ENCODE measurements at regions not wholly inside any gene's neighbourhood (a gene's known extent, or its start where the extent isn't known, plus 50 kb on each side); places are given as distances from the start of the nearest gene placed in this dataset.

DNA sequence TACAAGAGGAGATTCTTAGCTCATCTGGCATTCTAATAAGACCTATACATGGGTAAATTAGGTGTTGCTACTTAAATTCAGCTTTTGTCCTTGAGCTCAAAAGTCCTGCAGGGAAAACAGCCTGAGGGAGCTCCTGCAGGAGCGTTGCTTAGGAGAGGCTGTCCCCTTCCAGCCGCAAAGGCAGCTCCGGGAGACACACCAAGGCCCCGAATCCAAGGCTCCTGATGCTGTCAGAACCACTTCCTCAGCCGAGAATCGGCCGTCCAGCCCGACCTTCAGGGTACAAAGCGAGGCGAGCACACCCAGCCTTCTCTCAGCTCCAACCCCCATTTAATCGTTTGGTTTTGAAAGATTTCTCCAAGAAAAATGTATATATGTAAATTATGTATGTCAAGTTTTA lies 87.0 kb downstream of the DACT2 start:
- no peak overlapping the region for H3K9ac ChIP-seq (ENCODE audit: low read length)
- DNase-seq, result peak; percentile 18
- H3K27ac ChIP-seq (ENCODE audit: low read depth, low read length), result no peak overlapping the region
- no peak overlapping the region for H3K4me2 ChIP-seq (ENCODE audit: low read length)
- H3K56ac ChIP-seq (ENCODE audit: low read length), result no peak overlapping the region
- no peak overlapping the region for H3K23ac ChIP-seq (ENCODE audit: low read length)
- H2BK15ac ChIP-seq (replicated peaks; ENCODE audit: low read depth), result no peak overlapping the region
- WGBS (ENCODE audit: extremely low coverage, insufficient coverage, low lambda C conversion rate), result no CpG with 5 or more reads among the region's 11 CpGs
- H3K4me1 ChIP-seq (ENCODE audit: control insufficient read depth, low read depth, low read length), result no peaks in the 10 kb centered on the region
- H3K79me1 ChIP-seq (ENCODE audit: low read length), result no peaks in the 10 kb centered on the region
- H2BK120ac ChIP-seq (ENCODE audit: low read depth, low read length), result no peak overlapping the region
- H3K79me2 ChIP-seq (ENCODE audit: control insufficient read depth, insufficient read depth, low read length), result no peaks in the 10 kb centered on the region
- no peak overlapping the region for H2AK5ac ChIP-seq (ENCODE audit: low read length)
- no peaks in the 10 kb centered on the region for H3K27me3 ChIP-seq (ENCODE audit: insufficient read depth, low read length, poor library complexity)
- no peak overlapping the region for H4K8ac ChIP-seq (ENCODE audit: low read depth, low read length)
- no peak overlapping the region for H2BK5ac ChIP-seq (ENCODE audit: low read length)
- H3K4me3 ChIP-seq (ENCODE audit: low read length), result no peak overlapping the region
- no peak overlapping the region for H4K5ac ChIP-seq (ENCODE audit: low read length)
- no peaks in the 10 kb centered on the region for H3K36me3 ChIP-seq (ENCODE audit: control insufficient read depth, insufficient read depth, low read length)
- H3K4ac ChIP-seq (ENCODE audit: low read depth, low read length), result no peak overlapping the region
- no peak overlapping the region for H3K18ac ChIP-seq (ENCODE audit: low read length)

DNA sequence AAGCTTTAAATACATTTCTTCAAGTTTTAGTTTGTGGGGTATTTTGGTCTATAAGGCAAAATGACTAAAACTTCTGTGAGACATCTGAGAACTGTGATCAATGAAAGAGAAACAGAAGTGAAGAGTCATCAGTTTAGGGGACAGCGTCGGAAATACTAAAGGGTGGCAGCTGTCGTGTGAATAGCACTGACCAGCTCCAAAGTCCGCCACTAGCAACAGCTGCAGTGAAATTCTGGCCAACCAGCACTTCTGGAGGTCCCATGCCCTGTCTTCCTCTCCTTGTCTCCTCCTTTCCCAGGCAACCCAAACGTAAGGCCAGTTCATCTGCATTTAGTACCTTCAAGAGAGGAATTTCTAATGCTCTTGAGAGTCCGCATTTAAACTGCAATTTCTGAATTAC lies 87.5 kb downstream of the DACT2 start:
- Histone ChIP-seq H3K27me3 (ENCODE audit: insufficient read depth, low read length, poor library complexity) (no peaks in the 10 kb centered on the region), H2AK5ac (ENCODE audit: low read length) (no peak overlapping the region), H3K23ac (ENCODE audit: low read length) (no peak overlapping the region), H3K4me3 (ENCODE audit: low read length) (no peak overlapping the region), H3K79me2 (ENCODE audit: control insufficient read depth, insufficient read depth, low read length) (no peaks in the 10 kb centered on the region), H3K56ac (ENCODE audit: low read length) (no peak overlapping the region), H4K8ac (ENCODE audit: low read depth, low read length) (no peak overlapping the region), H2BK15ac (replicated peaks; ENCODE audit: low read depth) (no peak overlapping the region), H3K4ac (ENCODE audit: low read depth, low read length) (no peak overlapping the region), H3K4me2 (ENCODE audit: low read length) (no peak overlapping the region), H2BK5ac (ENCODE audit: low read length) (no peak overlapping the region), H3K4me1 (ENCODE audit: control insufficient read depth, low read depth, low read length) (no peaks in the 10 kb centered on the region), H3K9ac (ENCODE audit: low read length) (no peak overlapping the region), H3K18ac (ENCODE audit: low read length) (no peak overlapping the region), H3K27ac (ENCODE audit: low read depth, low read length) (no peak overlapping the region), H3K79me1 (ENCODE audit: low read length) (no peaks in the 10 kb centered on the region), H3K36me3 (ENCODE audit: control insufficient read depth, insufficient read depth, low read length) (no peaks in the 10 kb centered on the region), H4K5ac (ENCODE audit: low read length) (no peak overlapping the region), H2BK120ac (ENCODE audit: low read depth, low read length) (no peak overlapping the region)
- WGBS (ENCODE audit: extremely low coverage, insufficient coverage, low lambda C conversion rate), result no CpG with 5 or more reads among the region's 6 CpGs
- DNase-seq, result peak; percentile 13

DNA sequence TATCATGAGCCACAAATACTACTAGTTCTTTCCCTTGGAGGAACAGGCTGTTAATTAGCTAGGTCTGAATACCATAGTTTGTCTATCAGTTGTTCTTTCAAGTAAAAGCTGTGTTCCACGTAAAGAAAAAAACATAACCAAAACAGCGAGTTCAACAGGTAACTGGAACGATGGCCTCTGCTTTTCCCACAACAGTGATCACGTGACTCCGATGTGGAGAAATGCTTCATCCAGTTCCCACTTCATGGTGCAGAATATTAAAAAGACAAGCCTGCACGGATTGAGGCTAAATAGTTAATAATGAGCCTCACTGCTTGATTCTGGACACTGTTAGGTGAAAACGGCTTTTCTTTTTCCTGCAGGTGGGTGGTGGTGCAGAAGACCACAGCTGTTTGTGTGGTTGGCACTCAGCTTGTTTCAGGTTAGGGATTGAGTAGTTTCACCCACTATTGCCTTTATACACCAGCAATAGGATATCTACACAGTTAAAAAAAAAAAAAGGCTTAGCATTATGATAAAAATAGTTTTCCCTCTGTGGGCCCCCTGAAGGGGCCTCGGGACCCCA lies 88.1 kb downstream of the DACT2 start:
- Histone ChIP-seq H2BK120ac (ENCODE audit: low read depth, low read length) (no peak overlapping the region), H3K27me3 (ENCODE audit: insufficient read depth, low read length, poor library complexity) (no peaks in the 10 kb centered on the region), H2BK5ac (ENCODE audit: low read length) (no peak overlapping the region), H2BK15ac (replicated peaks; ENCODE audit: low read depth) (no peak overlapping the region), H3K18ac (ENCODE audit: low read length) (no peak overlapping the region), H3K79me2 (ENCODE audit: control insufficient read depth, insufficient read depth, low read length) (no peaks in the 10 kb centered on the region), H3K4me1 (ENCODE audit: control insufficient read depth, low read depth, low read length) (no peaks in the 10 kb centered on the region), H4K8ac (ENCODE audit: low read depth, low read length) (no peak overlapping the region), H3K36me3 (ENCODE audit: control insufficient read depth, insufficient read depth, low read length) (no peaks in the 10 kb centered on the region), H3K9ac (ENCODE audit: low read length) (no peak overlapping the region), H2AK5ac (ENCODE audit: low read length) (no peak overlapping the region), H3K79me1 (ENCODE audit: low read length) (no peaks in the 10 kb centered on the region), H4K5ac (ENCODE audit: low read length) (no peak overlapping the region), H3K56ac (ENCODE audit: low read length) (no peak overlapping the region), H3K4me3 (ENCODE audit: low read length) (no peak overlapping the region), H3K4me2 (ENCODE audit: low read length) (no peak overlapping the region), H3K27ac (ENCODE audit: low read depth, low read length) (no peak overlapping the region), H3K23ac (ENCODE audit: low read length) (no peak overlapping the region), H3K4ac (ENCODE audit: low read depth, low read length) (no peak overlapping the region)
- no CpG with 5 or more reads among the region's 8 CpGs for WGBS (ENCODE audit: extremely low coverage, insufficient coverage, low lambda C conversion rate)
- DNase-seq, result no peak

DNA sequence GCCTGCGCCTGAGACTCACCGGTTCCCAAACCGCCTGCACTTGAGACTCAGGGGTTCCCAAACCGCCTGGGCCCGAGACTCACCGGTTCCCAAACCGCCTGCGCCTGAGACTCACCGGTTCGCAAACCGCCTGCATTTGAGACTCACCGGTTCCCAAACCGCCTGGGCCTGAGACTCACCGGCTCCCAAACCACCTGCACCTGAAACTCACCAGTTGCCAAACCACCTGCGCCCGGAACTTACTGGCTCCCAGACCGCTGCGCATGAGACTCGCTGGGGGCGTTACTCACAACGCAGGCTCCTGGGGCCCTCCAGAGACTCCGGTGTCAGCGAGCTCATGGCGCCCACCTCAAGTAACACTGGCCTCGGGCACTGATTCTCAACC lies 90.2 kb downstream of the DACT2 start:
- Histone ChIP-seq H3K79me1 (ENCODE audit: low read length) (no peaks in the 10 kb centered on the region), H3K79me2 (ENCODE audit: control insufficient read depth, insufficient read depth, low read length) (no peaks in the 10 kb centered on the region), H4K8ac (ENCODE audit: low read depth, low read length) (no peak overlapping the region), H2BK15ac (replicated peaks; ENCODE audit: low read depth) (no peak overlapping the region), H4K5ac (ENCODE audit: low read length) (no peak overlapping the region), H2BK120ac (ENCODE audit: low read depth, low read length) (no peak overlapping the region), H3K4me2 (ENCODE audit: low read length) (no peak overlapping the region), H3K36me3 (ENCODE audit: control insufficient read depth, insufficient read depth, low read length) (no peaks in the 10 kb centered on the region), H3K4ac (ENCODE audit: low read depth, low read length) (no peak overlapping the region), H3K27ac (ENCODE audit: low read depth, low read length) (no peak overlapping the region), H3K18ac (ENCODE audit: low read length) (no peak overlapping the region), H3K9ac (ENCODE audit: low read length) (no peak overlapping the region), H3K4me1 (ENCODE audit: control insufficient read depth, low read depth, low read length) (peaks cover 2% of the 10 kb centered on the region), H3K27me3 (ENCODE audit: insufficient read depth, low read length, poor library complexity) (no peaks in the 10 kb centered on the region), H2AK5ac (ENCODE audit: low read length) (no peak overlapping the region), H2BK5ac (ENCODE audit: low read length) (no peak overlapping the region), H3K56ac (ENCODE audit: low read length) (no peak overlapping the region), H3K4me3 (ENCODE audit: low read length) (no peak overlapping the region), H3K23ac (ENCODE audit: low read length) (no peak overlapping the region)
- DNase-seq, result no peak
- WGBS (ENCODE audit: extremely low coverage, insufficient coverage, low lambda C conversion rate), result no CpG with 5 or more reads among the region's 25 CpGs

DNA sequence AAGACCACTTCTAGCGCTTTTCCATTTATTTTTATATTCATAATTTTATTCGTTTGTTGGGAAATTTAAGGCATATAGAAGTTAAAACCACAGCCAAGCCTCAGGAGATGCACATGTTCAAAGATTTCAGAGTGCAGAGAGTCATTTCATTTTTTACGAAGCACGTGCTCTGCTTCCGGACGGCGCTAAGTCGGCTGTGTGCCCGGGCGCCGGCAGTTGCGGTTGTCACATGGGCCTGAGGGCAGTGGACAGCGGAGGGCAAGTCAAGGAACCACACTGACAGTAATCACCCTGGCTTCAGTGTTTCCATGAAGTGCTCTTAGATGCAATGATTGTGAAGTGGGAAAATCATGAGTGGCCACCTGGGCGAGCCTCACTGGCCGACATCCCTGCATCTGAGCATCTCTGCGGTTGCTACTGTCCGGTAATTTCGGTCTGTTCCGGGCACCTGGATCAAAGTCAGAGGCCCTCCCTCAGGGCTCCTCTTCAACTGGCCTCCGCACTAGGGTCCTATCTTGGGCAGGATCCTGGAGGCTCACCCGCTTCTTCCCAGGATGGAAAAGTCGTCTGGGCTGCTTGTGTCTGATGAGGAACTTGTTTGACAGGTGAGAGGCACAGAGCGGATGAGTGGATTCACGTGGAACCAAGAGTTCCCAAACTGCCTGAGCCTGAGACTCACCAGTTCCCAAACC lies 90.8 kb downstream of the DACT2 start:
- no peak overlapping the region for H2BK120ac ChIP-seq (ENCODE audit: low read depth, low read length)
- no peak overlapping the region for H4K5ac ChIP-seq (ENCODE audit: low read length)
- 100% methylated on average over 1 of the region's 24 CpGs for WGBS (ENCODE audit: extremely low coverage, insufficient coverage, low lambda C conversion rate)
- H2BK15ac ChIP-seq (replicated peaks; ENCODE audit: low read depth), result no peak overlapping the region
- DNase-seq, result no peak
- no peak overlapping the region for H3K27ac ChIP-seq (ENCODE audit: low read depth, low read length)
- H3K4me2 ChIP-seq (ENCODE audit: low read length), result no peak overlapping the region
- H3K4me1 ChIP-seq (ENCODE audit: control insufficient read depth, low read depth, low read length), result peaks cover 2% of the 10 kb centered on the region
- no peak overlapping the region for H3K23ac ChIP-seq (ENCODE audit: low read length)
- H3K56ac ChIP-seq (ENCODE audit: low read length), result no peak overlapping the region
- no peak overlapping the region for H3K9ac ChIP-seq (ENCODE audit: low read length)
- no peak overlapping the region for H2AK5ac ChIP-seq (ENCODE audit: low read length)
- H3K18ac ChIP-seq (ENCODE audit: low read length), result no peak overlapping the region
- H3K4me3 ChIP-seq (ENCODE audit: low read length), result no peak overlapping the region
- H3K79me2 ChIP-seq (ENCODE audit: control insufficient read depth, insufficient read depth, low read length), result no peaks in the 10 kb centered on the region
- no peak overlapping the region for H3K4ac ChIP-seq (ENCODE audit: low read depth, low read length)
- no peaks in the 10 kb centered on the region for H3K79me1 ChIP-seq (ENCODE audit: low read length)
- H2BK5ac ChIP-seq (ENCODE audit: low read length), result no peak overlapping the region
- no peaks in the 10 kb centered on the region for H3K36me3 ChIP-seq (ENCODE audit: control insufficient read depth, insufficient read depth, low read length)
- H4K8ac ChIP-seq (ENCODE audit: low read depth, low read length), result no peak overlapping the region
- H3K27me3 ChIP-seq (ENCODE audit: insufficient read depth, low read length, poor library complexity), result no peaks in the 10 kb centered on the region

DNA sequence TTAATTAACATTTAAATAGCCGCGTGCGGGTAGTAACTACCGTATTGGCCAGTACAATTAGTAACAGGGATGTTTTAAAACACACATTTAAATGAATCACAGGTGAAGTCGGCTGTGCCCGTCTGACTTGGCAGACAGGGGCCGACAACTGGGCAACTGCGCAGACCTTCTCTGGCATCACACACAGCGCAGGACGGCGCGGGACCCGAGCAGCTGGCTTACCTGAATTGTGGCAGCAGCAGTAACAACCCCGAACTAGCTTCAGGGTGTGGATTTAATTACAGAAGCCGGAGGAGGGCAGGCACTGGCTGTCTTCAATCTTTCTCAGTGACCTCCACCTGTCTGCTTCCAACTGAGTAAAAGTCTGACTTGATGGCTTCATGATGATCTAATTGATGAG lies 91.7 kb downstream of the DACT2 start:
- Histone ChIP-seq H3K23ac (ENCODE audit: low read length) (no peak overlapping the region), H2AK5ac (ENCODE audit: low read length) (no peak overlapping the region), H4K5ac (ENCODE audit: low read length) (no peak overlapping the region), H3K4ac (ENCODE audit: low read depth, low read length) (no peak overlapping the region), H3K27me3 (ENCODE audit: insufficient read depth, low read length, poor library complexity) (no peaks in the 10 kb centered on the region), H3K79me2 (ENCODE audit: control insufficient read depth, insufficient read depth, low read length) (no peaks in the 10 kb centered on the region), H3K9ac (ENCODE audit: low read length) (no peak overlapping the region), H3K4me2 (ENCODE audit: low read length) (no peak overlapping the region), H4K8ac (ENCODE audit: low read depth, low read length) (no peak overlapping the region), H3K18ac (ENCODE audit: low read length) (no peak overlapping the region), H3K4me3 (ENCODE audit: low read length) (no peak overlapping the region), H2BK15ac (replicated peaks; ENCODE audit: low read depth) (no peak overlapping the region), H3K36me3 (ENCODE audit: control insufficient read depth, insufficient read depth, low read length) (no peaks in the 10 kb centered on the region), H3K56ac (ENCODE audit: low read length) (no peak overlapping the region), H3K79me1 (ENCODE audit: low read length) (no peaks in the 10 kb centered on the region), H3K4me1 (ENCODE audit: control insufficient read depth, low read depth, low read length) (peaks cover 2% of the 10 kb centered on the region), H3K27ac (ENCODE audit: low read depth, low read length) (no peak overlapping the region), H2BK120ac (ENCODE audit: low read depth, low read length) (no peak overlapping the region), H2BK5ac (ENCODE audit: low read length) (no peak overlapping the region)
- WGBS (ENCODE audit: extremely low coverage, insufficient coverage, low lambda C conversion rate), result no CpG with 5 or more reads among the region's 15 CpGs
- DNase-seq, result no peak

Data from mesendoderm (in vitro differentiated cells).